ENCODE measurements at regions not wholly inside any gene's neighbourhood (a gene's known extent, or its start where the extent isn't known, plus 50 kb on each side); places are given as distances from the start of the nearest gene placed in this dataset.

DNA sequence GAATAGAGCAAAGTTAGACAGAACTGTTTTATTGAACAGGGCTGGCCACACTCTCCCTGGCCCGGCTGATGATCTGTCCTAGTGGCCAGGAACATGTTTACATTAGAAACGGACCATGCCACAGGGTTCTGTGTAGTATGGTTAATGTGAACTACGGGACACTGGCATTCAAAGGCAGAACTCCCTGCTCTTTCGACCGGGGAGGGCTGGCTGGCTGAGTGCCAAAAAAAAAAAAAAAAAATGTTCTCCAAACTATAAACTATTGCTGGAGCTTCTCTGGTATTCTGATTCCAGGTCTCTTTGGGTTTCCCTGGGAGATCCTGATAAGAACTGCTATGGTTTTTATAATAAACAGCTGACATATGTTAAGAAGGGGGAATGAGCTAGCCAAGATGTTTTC is 1262.6 kb upstream of the SORCS1 start:
- DNase-seq (ENCODE audit: low read depth) = no peak

DNA sequence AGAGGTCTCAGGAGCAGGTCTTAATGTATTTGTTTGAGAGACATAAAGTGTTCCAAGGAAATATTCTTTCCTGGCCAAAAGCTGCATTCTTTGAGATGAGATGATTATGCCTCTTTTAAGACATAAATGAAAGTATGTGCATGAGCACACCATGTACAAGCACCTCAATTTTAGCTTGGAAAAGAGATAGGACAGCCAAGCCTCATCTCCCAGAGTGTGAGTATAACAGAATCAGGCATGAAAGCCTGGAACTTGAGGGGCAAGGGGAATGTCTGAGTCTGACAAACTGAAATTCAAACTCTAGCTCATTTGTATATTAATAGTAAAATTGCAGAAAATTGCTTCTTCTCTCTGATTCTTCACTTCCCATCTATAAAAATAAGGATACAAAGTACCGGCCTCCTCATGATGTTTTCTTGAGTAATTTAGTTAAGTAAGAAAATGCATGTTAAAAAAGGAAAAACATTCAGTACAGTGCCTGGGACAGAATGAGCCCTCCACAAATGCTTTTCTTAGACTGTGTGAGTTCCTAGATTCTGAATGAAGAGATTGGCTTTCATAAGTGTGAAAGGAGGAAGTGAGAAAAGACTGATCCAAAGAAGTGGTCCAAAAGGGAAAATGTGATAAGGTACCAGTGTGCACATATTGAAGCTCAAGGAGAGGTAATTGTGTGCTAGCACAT is 1260.9 kb upstream of the SORCS1 start:
- no peak for DNase-seq (ENCODE audit: low read depth)

DNA sequence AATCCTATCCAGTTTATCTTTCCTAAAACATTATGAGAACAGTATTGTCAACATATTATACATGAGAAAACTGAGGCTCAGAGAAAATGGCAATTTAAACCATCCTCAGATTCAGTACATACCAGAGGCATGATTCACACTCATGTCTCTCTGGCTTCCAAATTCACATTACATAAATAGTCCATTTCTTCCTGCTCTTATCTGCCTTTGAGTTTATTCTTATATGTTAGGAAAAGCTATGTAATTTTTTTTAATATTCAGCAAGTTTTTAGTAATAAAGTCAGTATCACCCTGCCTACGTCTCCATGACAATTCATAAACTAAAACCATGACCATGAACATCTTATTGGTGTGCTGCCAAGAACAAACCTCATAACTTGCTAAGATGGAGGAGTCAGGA is 1260.2 kb upstream of the SORCS1 start:
- no peak for DNase-seq (ENCODE audit: low read depth)

DNA sequence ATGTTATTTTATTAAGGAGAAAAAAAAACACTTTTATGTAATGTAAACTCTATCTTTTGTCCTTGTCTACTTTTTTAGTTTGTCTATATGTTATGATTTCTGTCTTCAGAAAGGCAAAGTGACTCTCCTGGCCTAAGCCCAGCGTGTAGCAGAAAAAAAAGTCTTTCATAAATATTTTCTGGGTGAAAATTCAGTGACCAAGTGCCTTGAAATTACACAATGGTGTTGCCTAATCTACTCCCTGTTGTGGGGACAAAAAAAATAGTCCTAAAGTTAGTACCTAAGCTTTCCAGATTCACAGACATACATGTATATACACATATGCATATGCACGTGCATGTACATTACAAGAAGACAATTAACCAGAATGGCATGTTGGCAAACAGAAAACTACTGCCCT is 1257.8 kb upstream of the SORCS1 start:
- DNase-seq (ENCODE audit: low read depth) = no peak

- no peak for DNase-seq (ENCODE audit: low read depth)
Observed at GRCh38 chr10:108421266-108421665, 1256.8 kb upstream of the SORCS1 start.

DNA sequence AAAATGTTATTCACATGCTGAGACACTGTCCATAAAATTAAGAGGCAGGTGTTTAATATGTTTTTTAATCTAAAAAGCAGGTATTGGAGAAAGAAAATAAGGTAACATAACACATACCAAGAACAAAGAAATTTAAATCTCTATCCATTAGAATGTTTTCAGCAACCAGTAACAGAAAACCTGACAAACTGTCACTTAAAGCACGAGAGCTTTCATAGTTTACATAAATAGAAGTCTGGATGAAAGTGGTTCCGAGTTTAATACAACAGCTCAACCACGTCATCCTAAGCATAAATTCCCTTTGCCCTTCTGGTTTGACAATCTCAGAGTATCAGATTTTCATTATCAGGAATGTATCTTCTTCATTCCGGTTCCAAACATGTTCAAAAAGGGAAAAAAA is 1249.4 kb upstream of the SORCS1 start:
- DNase-seq (ENCODE audit: low read depth) = no peak

- no peak for DNase-seq (ENCODE audit: low read depth)
Observed at GRCh38 chr10:108412323-108412722, 1247.8 kb upstream of the SORCS1 start.

DNA sequence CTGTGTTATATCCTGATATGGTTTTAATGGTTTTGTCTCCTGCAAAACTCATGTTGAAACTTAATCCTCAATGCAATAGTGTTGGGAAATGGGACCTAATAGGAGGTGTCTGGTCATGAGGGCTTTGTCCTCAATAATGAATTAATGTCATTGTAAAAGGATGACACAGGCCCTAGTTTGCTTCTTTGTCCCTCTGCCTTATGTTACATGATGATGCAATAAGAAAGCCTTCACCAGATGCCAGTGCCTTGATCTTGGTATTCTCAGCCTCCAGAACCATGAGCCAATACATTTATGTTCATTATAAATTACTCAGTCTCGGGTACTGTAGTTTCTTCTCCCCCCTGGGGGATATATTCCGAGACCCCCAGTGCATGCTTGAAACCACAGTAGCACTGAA is 1247.4 kb upstream of the SORCS1 start:
- DNase-seq (ENCODE audit: low read depth) = no peak

DNA sequence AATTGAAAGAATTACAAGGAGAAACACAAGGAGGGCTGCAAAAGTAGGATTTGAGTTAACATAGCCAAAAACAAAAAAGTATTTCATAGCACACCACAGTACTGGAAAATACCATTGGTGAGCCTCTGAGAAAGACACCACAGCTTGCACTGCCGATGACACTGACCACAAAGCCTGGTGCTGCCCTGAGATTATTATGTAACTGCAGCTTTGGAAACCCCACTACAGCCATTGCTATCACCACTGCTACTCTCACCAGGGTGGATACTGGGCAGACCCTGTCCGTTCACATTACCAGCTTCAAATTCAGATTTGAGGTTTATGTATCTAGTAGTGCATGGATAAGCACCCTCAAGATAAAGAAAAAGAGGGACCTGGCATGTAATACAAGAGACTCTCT is 1246.7 kb upstream of the SORCS1 start:
- no peak for DNase-seq (ENCODE audit: low read depth)

GRCh38 chr10:108410236-108410635 is 1245.7 kb upstream of the SORCS1 start:
- no peak for DNase-seq (ENCODE audit: low read depth)

- no peak for DNase-seq (ENCODE audit: low read depth)
Observed at GRCh38 chr10:108409306-108409705, 1244.8 kb upstream of the SORCS1 start.

- no peak for DNase-seq (ENCODE audit: low read depth)
Observed at GRCh38 chr10:108404155-108404554, 1239.6 kb upstream of the SORCS1 start.

GRCh38 chr10:108399465-108399864 is 1235.0 kb upstream of the SORCS1 start:
- no peak for DNase-seq (ENCODE audit: low read depth)

GRCh38 chr10:108393089-108393488 is 1228.6 kb upstream of the SORCS1 start:
- DNase-seq (ENCODE audit: low read depth) = no peak

GRCh38 chr10:108392286-108392685 is 1227.8 kb upstream of the SORCS1 start:
- DNase-seq (ENCODE audit: low read depth) = no peak

- no peak for DNase-seq (ENCODE audit: low read depth)
Observed at GRCh38 chr10:108388706-108389105, 1224.2 kb upstream of the SORCS1 start.

DNA sequence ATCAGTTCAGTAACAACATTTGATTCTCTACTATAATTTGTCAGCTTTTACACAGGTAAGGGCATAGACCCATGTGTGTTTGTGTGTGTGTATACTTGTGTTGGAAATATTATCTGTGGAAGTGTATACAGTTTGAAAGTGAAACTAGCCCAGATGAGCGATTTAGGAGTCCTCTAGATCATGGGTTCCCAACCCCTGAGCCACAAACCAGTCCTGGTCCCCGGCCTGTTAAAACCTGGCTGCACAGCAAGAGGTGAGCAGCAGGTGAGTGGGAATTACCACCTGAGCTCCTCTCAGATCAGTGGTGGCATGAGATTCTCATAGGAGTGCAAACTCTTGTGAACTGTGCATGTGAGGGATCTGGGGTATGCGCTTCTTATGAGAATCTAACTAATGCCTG is 1221.5 kb upstream of the SORCS1 start:
- DNase-seq (ENCODE audit: low read depth) = no peak

- DNase-seq (ENCODE audit: low read depth) = no peak
Observed at GRCh38 chr10:108384378-108384777, 1219.9 kb upstream of the SORCS1 start.

GRCh38 chr10:108378779-108379178 is 1214.3 kb upstream of the SORCS1 start:
- no peak for DNase-seq (ENCODE audit: low read depth)

DNA sequence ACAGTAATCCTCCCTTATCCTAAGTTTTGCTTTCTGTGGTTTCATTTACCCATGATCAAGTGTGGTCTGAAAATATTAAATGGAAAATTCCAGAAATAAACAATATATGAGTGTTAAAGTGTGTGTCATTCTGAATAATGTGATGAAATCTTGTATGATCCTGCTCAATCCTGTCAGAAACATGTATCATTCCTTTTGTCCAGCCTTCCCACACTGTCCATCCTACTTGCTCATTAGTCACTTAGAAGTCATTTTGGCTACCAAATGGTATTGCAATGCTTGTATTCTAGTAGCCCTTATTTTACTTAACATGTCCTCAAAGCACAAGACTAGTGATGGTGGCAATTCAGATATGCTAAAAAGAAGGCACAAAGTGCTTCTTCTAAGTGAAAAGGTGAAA is 1211.2 kb upstream of the SORCS1 start:
- DNase-seq (ENCODE audit: low read depth) = no peak

GRCh38 chr10:108374991-108375390 is 1210.5 kb upstream of the SORCS1 start:
- DNase-seq (ENCODE audit: low read depth) = no peak

GRCh38 chr10:108365541-108365940 is 1201.0 kb upstream of the SORCS1 start:
- no peak for DNase-seq (ENCODE audit: low read depth)

DNA sequence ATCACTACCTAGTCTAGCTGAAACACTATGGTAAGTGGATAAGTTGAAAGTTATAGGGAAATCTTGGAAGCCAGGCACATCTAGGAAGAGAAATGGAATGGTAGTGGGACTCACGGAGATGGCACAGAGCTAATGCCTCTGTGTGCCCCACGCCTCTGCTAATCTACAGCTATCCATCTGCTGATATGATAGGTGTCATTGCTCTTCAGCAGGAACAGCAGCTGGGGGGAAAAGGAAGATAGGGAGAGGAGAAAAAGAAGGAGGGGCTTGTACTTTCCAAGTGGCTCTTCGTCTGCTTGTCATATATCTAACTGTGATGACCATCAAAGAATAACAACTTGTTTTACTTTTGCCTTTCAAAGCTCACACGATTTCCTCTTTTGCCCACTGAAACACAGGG is 1199.1 kb upstream of the SORCS1 start:
- DNase-seq (ENCODE audit: low read depth) = no peak

GRCh38 chr10:108362961-108363360 is 1198.5 kb upstream of the SORCS1 start:
- no peak for DNase-seq (ENCODE audit: low read depth)

DNA sequence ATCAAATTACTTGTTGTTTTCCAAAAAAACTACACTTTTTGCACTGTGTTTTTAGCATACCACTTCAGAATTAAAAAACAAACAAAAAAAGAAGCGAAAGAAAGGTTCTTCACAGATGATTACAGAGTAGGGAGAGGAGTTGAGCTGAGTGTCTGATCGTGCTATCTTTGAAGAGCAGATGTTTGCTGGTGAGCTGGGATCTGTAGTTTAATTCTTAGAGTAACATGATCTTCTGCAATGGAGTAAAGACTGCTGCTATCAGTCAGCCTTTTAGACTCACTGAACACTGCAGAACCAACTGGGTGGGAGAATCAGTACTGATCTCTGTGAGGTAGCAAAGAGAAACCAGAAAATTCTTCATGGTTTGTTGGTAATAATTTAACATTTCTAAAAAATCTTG is 1197.8 kb upstream of the SORCS1 start:
- no peak for DNase-seq (ENCODE audit: low read depth)
